IMR-90 (cell line): ENCODE measurements at regions not wholly inside any gene's neighbourhood (a gene's known extent, or its start where the extent isn't known, plus 50 kb on each side); places are given as distances from the start of the nearest gene placed in this dataset.

Source experiments
- ATAC-seq: fragments of 200-7000 bp; cut with Tn5 transposase; 2 replicates; pipeline ENCODE4 v1.9.1; 2020; ENCODE audit warnings: low read depth, mild to moderate bottlenecking, moderate library complexity
- BruUV-seq: library from RNA; stranded (reverse); fragments of 400-500 nt; replicated peaks from 2 replicates; lab custom pipeline; 2021; lab: Mats Ljungman, UMichigan
- CTCF ChIA-PET: fragments of 300-600 bp; formaldehyde crosslinking; extraction: SDS; loops from one replicate; lab custom pipeline; 2021; ENCODE audit warnings: antibody characterized with exemption; lab: Yijun Ruan, JAX
- POLR2A ChIA-PET: fragments of 300-600 bp; sonication (Branson Sonifier 250); formaldehyde crosslinking; loops from one replicate; lab custom pipeline; 2022; ENCODE audit warnings: antibody characterized with exemption; ENCODE audit not compliant: unreplicated experiment; lab: Charles Lee
- DNase-seq: peaks from one replicate; pipeline ENCODE4 v3.0.0; 2013
- H2AFZ ChIP-seq: replicated peaks from 2 replicates; pipeline ENCODE3; 2013; ENCODE audit warnings: low read length, mild to moderate bottlenecking; ENCODE audit not compliant: poor library complexity
- H2AK5ac ChIP-seq: 2 replicates; pipeline ENCODE4 v1.6.1; 2013; ENCODE audit warnings: low read depth, low read length, inconsistent platforms
- H2AK9ac ChIP-seq: replicated peaks from 2 replicates; pipeline ENCODE3; 2013; ENCODE audit warnings: mild to moderate bottlenecking, low read depth, low read length, moderate library complexity; ENCODE audit not compliant: poor library complexity
- H2BK120ac ChIP-seq: 2 replicates; pipeline ENCODE4 v1.6.1; 2013; ENCODE audit warnings: low read depth, low read length, inconsistent platforms
- H2BK15ac ChIP-seq: 3 replicates; pipeline ENCODE4 v1.6.1; 2013; ENCODE audit warnings: low read depth, low read length, inconsistent platforms
- H2BK20ac ChIP-seq: 2 replicates; pipeline ENCODE4 v1.6.1; 2013; ENCODE audit warnings: low read depth, mild to moderate bottlenecking, inconsistent platforms, low read length, moderate library complexity
- H2BK5ac ChIP-seq: 2 replicates; pipeline ENCODE4 v1.6.1; 2013; ENCODE audit warnings: mild to moderate bottlenecking, low read depth, low read length, inconsistent platforms; ENCODE audit not compliant: poor library complexity, severe bottlenecking
- H3K14ac ChIP-seq: replicated peaks from 2 replicates; pipeline ENCODE4 v1.6.1; 2013; ENCODE audit warnings: low read depth, low read length, inconsistent platforms
- H3K18ac ChIP-seq: 2 replicates; pipeline ENCODE4 v1.6.1; 2013; ENCODE audit warnings: low read depth, low read length, control low read depth
- H3K23ac ChIP-seq: 2 replicates; pipeline ENCODE4 v1.6.1; 2013; ENCODE audit warnings: low read depth, low read length, inconsistent platforms
- H3K27ac ChIP-seq: 2 replicates; pipeline ENCODE4 v1.5.1; 2013; ENCODE audit warnings: mild to moderate bottlenecking, control low read depth, low read length; ENCODE audit not compliant: insufficient read depth
- H3K27me3 ChIP-seq: 2 replicates; pipeline ENCODE4 v1.6.1; 2013; ENCODE audit warnings: low read length; ENCODE audit not compliant: control insufficient read depth, insufficient read depth
- H3K36me3 ChIP-seq: 2 replicates; pipeline ENCODE4 v1.6.1; 2013; ENCODE audit warnings: low read length, mixed read lengths; ENCODE audit not compliant: control insufficient read depth, insufficient read depth
- H3K4ac ChIP-seq: 2 replicates; pipeline ENCODE4 v1.6.1; 2013; ENCODE audit warnings: low read depth, low read length, inconsistent platforms
- H3K4me1 ChIP-seq: 2 replicates; pipeline ENCODE4 v1.6.1; 2013; ENCODE audit warnings: low read length, mixed read lengths; ENCODE audit not compliant: control insufficient read depth, insufficient read depth
- H3K4me2 ChIP-seq: 2 replicates; pipeline ENCODE4 v1.6.1; 2013; ENCODE audit warnings: low read depth, mild to moderate bottlenecking, control low read depth, low read length, moderate library complexity
- H3K4me3 ChIP-seq: 2 replicates; pipeline ENCODE4 v1.5.1; 2013; ENCODE audit warnings: low read depth, mild to moderate bottlenecking, control low read depth, low read length, moderate library complexity; ENCODE audit not compliant: insufficient read depth
- H3K56ac ChIP-seq: 2 replicates; pipeline ENCODE4 v1.6.1; 2013; ENCODE audit warnings: low read length, inconsistent platforms; ENCODE audit not compliant: insufficient read depth; ENCODE audit errors: extremely low read depth
- H3K79me1 ChIP-seq, 2 experiments: 2 replicates each; pipeline ENCODE4 v1.6.1; 2013; ENCODE audit warnings: low read length in 2 of 2, inconsistent platforms in 1 of 2, low read depth in 1 of 2
- H3K9ac ChIP-seq: 2 replicates; pipeline ENCODE4 v1.6.1; 2013; ENCODE audit warnings: low read depth, low read length, control low read depth
- H3K9me1 ChIP-seq: 2 replicates; pipeline ENCODE4 v1.6.1; 2013; ENCODE audit warnings: low read length, inconsistent platforms; ENCODE audit not compliant: insufficient read depth
- H3K9me3 ChIP-seq: 2 replicates; pipeline ENCODE4 v1.6.1; 2013; ENCODE audit warnings: low read length; ENCODE audit not compliant: control insufficient read depth, insufficient read depth
- H4K20me1 ChIP-seq: 2 replicates; pipeline ENCODE4 v1.6.1; 2013; ENCODE audit warnings: low read length, inconsistent platforms; ENCODE audit not compliant: insufficient read depth
- H4K5ac ChIP-seq: 2 replicates; pipeline ENCODE4 v1.6.1; 2013; ENCODE audit warnings: mild to moderate bottlenecking, low read depth, low read length, control low read depth
- H4K8ac ChIP-seq, 2 experiments: 2 replicates each; pipeline ENCODE4 v1.6.1; 2013; ENCODE audit warnings: low read depth in 2 of 2, low read length in 2 of 2, control low read depth in 1 of 2, inconsistent platforms in 1 of 2
- H4K91ac ChIP-seq: 2 replicates; pipeline ENCODE4 v1.6.1; 2013; ENCODE audit warnings: low read depth, low read length, inconsistent platforms; ENCODE audit not compliant: insufficient read depth
- BHLHE40 ChIP-seq: fragments of 150-350 bp; IDR thresholded peaks from 2 replicates; pipeline ENCODE4 v1.6.1; 2016; ENCODE audit warnings: mild to moderate bottlenecking, low read depth, low read length
- CEBPB ChIP-seq: IDR thresholded peaks from 2 replicates; pipeline ENCODE4 v1.6.1; 2012; ENCODE audit warnings: low read depth, low read length, improper control_type of control experiment
- ELK1 ChIP-seq: fragments of 150-350 bp; IDR thresholded peaks from 2 replicates; pipeline ENCODE4 v1.6.1; 2016; ENCODE audit warnings: low read depth, mild to moderate bottlenecking, low read length, moderate library complexity, borderline replicate concordance
- MAZ ChIP-seq: IDR thresholded peaks from 2 replicates; pipeline ENCODE4 v1.6.1; 2012; ENCODE audit warnings: low read depth, mild to moderate bottlenecking, low read length, improper control_type of control experiment, moderate library complexity, borderline replicate concordance
- NFE2L2 ChIP-seq: fragments of 150-350 bp; IDR thresholded peaks from 2 replicates; pipeline ENCODE4 v1.6.1; 2016; ENCODE audit warnings: low read depth, mild to moderate bottlenecking, low read length
- POLR2A ChIP-seq: IDR thresholded peaks from 2 replicates; pipeline ENCODE4 v1.6.1; 2012; ENCODE audit warnings: mild to moderate bottlenecking, low read depth, low read length
- RFX5 ChIP-seq: IDR thresholded peaks from 2 replicates; pipeline ENCODE4 v1.8.0; 2012; ENCODE audit warnings: low read depth, mild to moderate bottlenecking, low read length, moderate library complexity
- SMC3 ChIP-seq: fragments of 150-350 bp; IDR thresholded peaks from 2 replicates; pipeline ENCODE4 v1.6.1; 2016; ENCODE audit warnings: low read depth, mild to moderate bottlenecking, antibody characterized with exemption, low read length, moderate library complexity
- WGBS, 2 experiments: methylation state at CpG; one replicate each; pipeline versions ENCODE4 v1.1.5 to v1.1.7; 2013; ENCODE audit warnings: missing lambda C conversion rate in 2 of 2; ENCODE audit not compliant: insufficient read length in 1 of 2; ENCODE audit errors: extremely low coverage in 2 of 2; 5-methylcytosine and 5-hydroxymethylcytosine counted together
- dilution Hi-C: fragments of 300-500 bp; cut with HindIII; formaldehyde crosslinking; loops from one replicate; pipeline ENCODE4 v1.14.3; 2018; ENCODE audit warnings: low sequenced_read_pairs; ENCODE audit not compliant: unreplicated experiment
- in situ Hi-C: fragments of 300-500 bp; cut with MboI; formaldehyde crosslinking; loops from 3 replicates; pipeline ENCODE4 v1.14.3; 2019; ENCODE audit warnings: low sequenced_read_pairs, inconsistent platforms, mixed read lengths
- intact Hi-C: fragments of 100-400 bp; cut with micrococcal nuclease; formaldehyde crosslinking; loops from 2 replicates; pipeline ENCODE4 v1.10.0; 2022
- TF ChIP-seq, protein P1 (sequence below): conservative IDR thresholded peaks from 2 replicates; pipeline ENCODE4 v1.5.1; 2012; ENCODE audit warnings: mild to moderate bottlenecking, low read depth, low read length, improper control_type of control experiment
- TF ChIP-seq, protein P2 (sequence below): fragments of 150-350 bp; IDR thresholded peaks from 2 replicates; pipeline ENCODE4 v1.6.1; 2017; ENCODE audit warnings: mild to moderate bottlenecking, antibody characterized with exemption, low read length, low read depth

DNA sequence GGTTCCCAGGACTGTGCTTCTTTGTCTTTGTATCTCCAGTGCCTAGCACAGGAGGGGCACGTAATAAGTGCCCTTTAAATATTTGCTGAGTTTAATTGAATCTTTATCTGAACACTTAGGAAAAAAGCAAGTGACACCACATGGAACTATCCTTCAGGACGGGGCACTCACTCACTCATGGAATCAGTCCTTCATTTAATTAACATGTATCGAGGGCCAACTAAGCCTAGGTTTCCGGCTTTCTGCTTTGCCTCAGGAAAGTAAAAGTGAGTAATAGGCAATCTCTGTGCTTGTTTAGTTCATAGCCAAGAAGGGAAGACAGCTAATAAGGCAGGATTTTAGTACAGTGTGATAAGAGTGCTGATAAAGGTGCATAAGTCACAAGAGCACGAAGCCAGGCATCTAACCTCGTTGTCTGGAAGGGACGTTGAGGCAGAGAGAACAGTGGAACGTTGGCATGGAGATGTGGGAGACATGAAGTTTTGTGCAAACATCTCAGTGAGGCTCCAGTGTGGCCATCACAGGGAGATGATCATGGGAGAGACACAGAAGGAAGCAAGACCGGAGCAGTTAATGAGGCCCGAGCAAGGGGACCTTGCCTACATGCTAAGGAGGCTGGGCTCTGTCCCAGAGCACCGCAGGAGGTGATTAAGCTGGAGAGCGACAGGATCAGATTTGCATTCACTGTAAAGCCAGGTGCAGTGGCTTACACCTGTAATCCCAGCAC, 54.1 kb upstream of the TRIM67 start:
- no peaks in the 10 kb centered on the region; the same call in 1 of the 2 replicates for H3K9me3 ChIP-seq
- H3K23ac ChIP-seq, result no peak overlapping the region
- ChIA-PET POLR2A (no interaction called here), CTCF (no interaction called here)
- H3K4me2 ChIP-seq, result no peak overlapping the region
- 70% methylated on average over 4 of the region's 12 CpGs; no CpG with 5 or more reads in 1 of the 2 experiments for WGBS, 2 experiments
- H3K9me1 ChIP-seq, result no peaks in the 10 kb centered on the region
- DNase-seq (no peak), ATAC-seq (no peak)
- no peak overlapping the region for H3K27ac ChIP-seq
- H4K5ac ChIP-seq, result no peak overlapping the region
- in situ Hi-C loops, result no loop called here
- H3K27me3 ChIP-seq, result peaks cover 4% of the 10 kb centered on the region; the same call in 1 of the 2 replicates
- H2AK5ac ChIP-seq, result no peak overlapping the region
- no peak overlapping the region for H3K56ac ChIP-seq
- intact Hi-C loops, result no loop called here
- no peak overlapping the region for H2BK20ac ChIP-seq
- dilution Hi-C loops, result no loop called here
- H4K8ac ChIP-seq, result no peak overlapping the region
- H3K4me3 ChIP-seq, result no peak overlapping the region
- TF ChIP-seq POLR2A (no peak), NFE2L2 (no peak), CEBPB (no peak), MAZ (no peak), SMC3 (no peak), RFX5 (no peak), ELK1 (no peak), BHLHE40 (no peak)
- TF ChIP-seq, protein P1, sequence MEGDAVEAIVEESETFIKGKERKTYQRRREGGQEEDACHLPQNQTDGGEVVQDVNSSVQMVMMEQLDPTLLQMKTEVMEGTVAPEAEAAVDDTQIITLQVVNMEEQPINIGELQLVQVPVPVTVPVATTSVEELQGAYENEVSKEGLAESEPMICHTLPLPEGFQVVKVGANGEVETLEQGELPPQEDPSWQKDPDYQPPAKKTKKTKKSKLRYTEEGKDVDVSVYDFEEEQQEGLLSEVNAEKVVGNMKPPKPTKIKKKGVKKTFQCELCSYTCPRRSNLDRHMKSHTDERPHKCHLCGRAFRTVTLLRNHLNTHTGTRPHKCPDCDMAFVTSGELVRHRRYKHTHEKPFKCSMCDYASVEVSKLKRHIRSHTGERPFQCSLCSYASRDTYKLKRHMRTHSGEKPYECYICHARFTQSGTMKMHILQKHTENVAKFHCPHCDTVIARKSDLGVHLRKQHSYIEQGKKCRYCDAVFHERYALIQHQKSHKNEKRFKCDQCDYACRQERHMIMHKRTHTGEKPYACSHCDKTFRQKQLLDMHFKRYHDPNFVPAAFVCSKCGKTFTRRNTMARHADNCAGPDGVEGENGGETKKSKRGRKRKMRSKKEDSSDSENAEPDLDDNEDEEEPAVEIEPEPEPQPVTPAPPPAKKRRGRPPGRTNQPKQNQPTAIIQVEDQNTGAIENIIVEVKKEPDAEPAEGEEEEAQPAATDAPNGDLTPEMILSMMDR, result no peak
- TF ChIP-seq, protein P2, sequence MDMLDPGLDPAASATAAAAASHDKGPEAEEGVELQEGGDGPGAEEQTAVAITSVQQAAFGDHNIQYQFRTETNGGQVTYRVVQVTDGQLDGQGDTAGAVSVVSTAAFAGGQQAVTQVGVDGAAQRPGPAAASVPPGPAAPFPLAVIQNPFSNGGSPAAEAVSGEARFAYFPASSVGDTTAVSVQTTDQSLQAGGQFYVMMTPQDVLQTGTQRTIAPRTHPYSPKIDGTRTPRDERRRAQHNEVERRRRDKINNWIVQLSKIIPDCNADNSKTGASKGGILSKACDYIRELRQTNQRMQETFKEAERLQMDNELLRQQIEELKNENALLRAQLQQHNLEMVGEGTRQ, result no peak
- no peak overlapping the region for H3K4ac ChIP-seq
- no peak overlapping the region for H2BK5ac ChIP-seq
- H3K36me3 ChIP-seq, result no peaks in the 10 kb centered on the region
- H3K18ac ChIP-seq, result no peak overlapping the region
- H3K9ac ChIP-seq, result no peak overlapping the region
- BruUV-seq, result no TSS peak
- H2BK15ac ChIP-seq, result no peak overlapping the region
- H2BK120ac ChIP-seq, result no peak overlapping the region
- no peak overlapping the region for H2AK9ac ChIP-seq
- H3K14ac ChIP-seq, result no peak overlapping the region
- H3K79me1 ChIP-seq, result no peaks in the 10 kb centered on the region
- H2AFZ ChIP-seq, result no peak overlapping the region
- H4K20me1 ChIP-seq, result no peaks in the 10 kb centered on the region
- H4K91ac ChIP-seq, result no peak overlapping the region
- peaks cover 3% of the 10 kb centered on the region; the same call in 1 of the 2 replicates for H3K4me1 ChIP-seq
